Muscle of back (tissue), 3 donors: ENCODE measurements at regions not wholly inside any gene's neighbourhood (a gene's known extent, or its start where the extent isn't known, plus 50 kb on each side); places are given as distances from the start of the nearest gene placed in this dataset.

Experiments
- DNase-seq, 3 donors: peaks; one replicate each; pipeline versions ENCODE4 v3.0.0 to v3.0.0-alpha.2; 2013

- peak in 1 of 3 donors; percentile 9 for DNase-seq
These were observed 2776.3 kb downstream of the PCDH9 start for GRCh38 chr13:64453831-64454230.

- no peak for DNase-seq
These were observed 2783.8 kb downstream of the PCDH9 start for GRCh38 chr13:64446372-64446771.

GRCh38 chr13:64441740-64442139, 2788.4 kb downstream of the PCDH9 start:
- DNase-seq: no peak

- no peak for DNase-seq
These were observed 2792.1 kb downstream of the PCDH9 start for GRCh38 chr13:64438084-64438483.

GRCh38 chr13:64429691-64430090, 2800.4 kb downstream of the PCDH9 start:
- DNase-seq: peak in 1 of 3 donors; percentile 3

GRCh38 chr13:64428196-64428595, 2801.9 kb downstream of the PCDH9 start:
- DNase-seq: peak in 1 of 3 donors; percentile 3

GRCh38 chr13:64423467-64423866, 2806.7 kb downstream of the PCDH9 start:
- no peak for DNase-seq

- no peak for DNase-seq
These were observed 2810.0 kb downstream of the PCDH9 start for GRCh38 chr13:64420181-64420580.

GRCh38 chr13:64417581-64417980, 2812.6 kb downstream of the PCDH9 start:
- DNase-seq: no peak

- DNase-seq: no peak
These were observed 2815.8 kb downstream of the PCDH9 start for GRCh38 chr13:64414381-64414780.

GRCh38 chr13:64413529-64413928, 2816.6 kb downstream of the PCDH9 start:
- DNase-seq: no peak

GRCh38 chr13:64410276-64411053, 2819.7 kb downstream of the PCDH9 start:
- DNase-seq: no peak

- DNase-seq: peak in 2 of 3 donors; percentile 10 to 34
These were observed 2832.4 kb downstream of the PCDH9 start for GRCh38 chr13:64397701-64398100.

GRCh38 chr13:64377606-64378005, 2852.5 kb downstream of the PCDH9 start:
- no peak for DNase-seq

- no peak for DNase-seq
These were observed 2858.7 kb downstream of the PCDH9 start for GRCh38 chr13:64371461-64371860.

- no peak for DNase-seq
These were observed 2859.1 kb downstream of the PCDH9 start for GRCh38 chr13:64371045-64371444.

- DNase-seq: no peak
These were observed 2861.0 kb downstream of the PCDH9 start for GRCh38 chr13:64369121-64369520.

- DNase-seq: no peak
These were observed 2867.6 kb downstream of the PCDH9 start for GRCh38 chr13:64362564-64362963.

- peak; percentile 24 to 50 (median 34) for DNase-seq
These were observed 2882.5 kb downstream of the PCDH9 start for GRCh38 chr13:64347664-64348063.

GRCh38 chr13:64339373-64340063, 2890.6 kb downstream of the PCDH9 start:
- no peak for DNase-seq

- DNase-seq: no peak
These were observed 2891.5 kb downstream of the PCDH9 start for GRCh38 chr13:64338671-64339070.

- no peak for DNase-seq
These were observed 2896.2 kb downstream of the PCDH9 start for GRCh38 chr13:64333888-64334287.

- DNase-seq: no peak
These were observed 2898.1 kb downstream of the PCDH9 start for GRCh38 chr13:64332048-64332447.
